ENCODE measurements at regions not wholly inside any gene's neighbourhood (a gene's known extent, or its start where the extent isn't known, plus 50 kb on each side); places are given as distances from the start of the nearest gene placed in this dataset.
"Not testable (repeated sequence)": the region's sequence is repeated elsewhere in the genome, so short reads cannot be mapped to it uniquely, and the experiment has no call there.

- DNase-seq = no peak
Measured at GRCh38 chrX:113892891-113893290, 691.0 kb upstream of the HTR2C start.

- no peak for DNase-seq
Measured at GRCh38 chrX:113892401-113892800, 691.5 kb upstream of the HTR2C start.

- DNase-seq = no peak
Measured at GRCh38 chrX:113873056-113873455, 710.8 kb upstream of the HTR2C start.

- no peak for DNase-seq
Measured at GRCh38 chrX:113868711-113869110, 715.2 kb upstream of the HTR2C start.

- DNase-seq = no peak
Measured at GRCh38 chrX:113868177-113868576, 715.7 kb upstream of the HTR2C start.

- DNase-seq = no peak
Measured at GRCh38 chrX:113849408-113849807, 734.5 kb upstream of the HTR2C start.

GRCh38 chrX:113833096-113834055 lies 750.5 kb upstream of the HTR2C start:
- DNase-seq = no peak

GRCh38 chrX:113828470-113828869 lies 755.4 kb upstream of the HTR2C start:
- DNase-seq = no peak

- DNase-seq = no peak
Measured at GRCh38 chrX:113818346-113818745, 765.5 kb upstream of the HTR2C start.

- DNase-seq = no peak
Measured at GRCh38 chrX:113804819-113805218, 779.1 kb upstream of the HTR2C start.

GRCh38 chrX:113804291-113804690 lies 779.6 kb upstream of the HTR2C start:
- no peak for DNase-seq

GRCh38 chrX:113802837-113803236 lies 781.0 kb upstream of the HTR2C start:
- no peak for DNase-seq

GRCh38 chrX:113800955-113801354 lies 782.9 kb upstream of the HTR2C start:
- no peak for DNase-seq

- DNase-seq = no peak
Measured at GRCh38 chrX:113793563-113793962, 790.3 kb upstream of the HTR2C start.

GRCh38 chrX:113790987-113791386 lies 792.9 kb upstream of the HTR2C start:
- DNase-seq = no peak

GRCh38 chrX:113784754-113785153 lies 799.1 kb upstream of the HTR2C start:
- DNase-seq = not testable (repeated sequence)

GRCh38 chrX:113770806-113771205 lies 813.1 kb upstream of the HTR2C start:
- DNase-seq = no peak

GRCh38 chrX:113770071-113770470 lies 813.8 kb upstream of the HTR2C start:
- DNase-seq = no peak

GRCh38 chrX:113759422-113759821 lies 824.5 kb upstream of the HTR2C start:
- no peak for DNase-seq

GRCh38 chrX:113747274-113747973 lies 836.5 kb upstream of the HTR2C start:
- no peak for DNase-seq

GRCh38 chrX:113743069-113743468 lies 840.8 kb upstream of the HTR2C start:
- DNase-seq = no peak

GRCh38 chrX:113741744-113742143 lies 842.1 kb upstream of the HTR2C start:
- DNase-seq = no peak

GRCh38 chrX:113728937-113729336 lies 854.9 kb upstream of the HTR2C start:
- no peak for DNase-seq

GRCh38 chrX:113726898-113727297 lies 857.0 kb upstream of the HTR2C start:
- no peak for DNase-seq
